B cell (primary cell): ENCODE measurements at regions not wholly inside any gene's neighbourhood (a gene's known extent, or its start where the extent isn't known, plus 50 kb on each side); places are given as distances from the start of the nearest gene placed in this dataset.

Source experiments
- ATAC-seq: fragments of 200-7000 bp; cut with Tn5 transposase; one replicate; pipeline ENCODE4 v1.10.0; 2021; ENCODE audit warnings: low read depth, mild to moderate bottlenecking, moderate number of reproducible peaks, moderate library complexity
- CTCF ChIA-PET: fragments of 350-600 bp; sonication (Branson Sonifier 250); formaldehyde crosslinking; loops from one replicate; lab custom pipeline; 2021; ENCODE audit warnings: antibody characterized with exemption, inconsistent platforms; lab: Charles Lee
- POLR2A ChIA-PET: fragments of 350-600 bp; sonication (Branson Sonifier 250); formaldehyde crosslinking; loops from one replicate; lab custom pipeline; 2021; ENCODE audit warnings: antibody characterized with exemption; lab: Charles Lee
- DNase-seq: peaks from one replicate; pipeline ENCODE4 v3.0.0; 2013
- H2AFZ ChIP-seq: 2 replicates; pipeline ENCODE4 v1.6.1; 2012; ENCODE audit warnings: mild to moderate bottlenecking, low read depth, low read length; ENCODE audit not compliant: insufficient read depth, poor library complexity, severe bottlenecking
- H3K27ac ChIP-seq, 2 donors: 1 replicate in 1 of 2; 2 replicates in 1 of 2; pipeline ENCODE4 v1.5.1; 2012 to 2013; ENCODE audit warnings: low read length in 2 of 2, mild to moderate bottlenecking in 2 of 2, moderate library complexity in 1 of 2
- H3K27me3 ChIP-seq, 4 experiments: fragments of 200-600 bp in 1 of 4; sonication (generic) in 1 of 4; replicated peaks in 1 of 4; 1 replicate in 2 of 4; 2 replicates in 2 of 4; pipeline versions ENCODE4 v1.6.1 to v1.7.0; 2013 to 2016; ENCODE audit warnings: low read length in 3 of 4, mild to moderate bottlenecking in 2 of 4, mixed read lengths in 1 of 4, moderate library complexity in 1 of 4; ENCODE audit not compliant: insufficient read depth in 4 of 4, control insufficient read depth in 3 of 4; ENCODE audit errors: control extremely low read depth in 1 of 4
- H3K36me3 ChIP-seq, 2 experiments: replicated peaks in 1 of 2; 1 replicate in 1 of 2; 2 replicates in 1 of 2; pipeline versions ENCODE4 v1.6.1 to v1.7.1; 2013; ENCODE audit warnings: low read length in 1 of 2; ENCODE audit not compliant: insufficient read depth in 2 of 2, control insufficient read depth in 1 of 2; ENCODE audit errors: control extremely low read depth in 1 of 2, extremely low read depth in 1 of 2
- H3K4me1 ChIP-seq, 2 donors: fragments of 200-600 bp in 1 of 2; sonication (generic) in 1 of 2; 1 replicate in 1 of 2; 2 replicates in 1 of 2; pipeline versions ENCODE4 v1.5.1 to v1.6.1; 2013 to 2017; ENCODE audit warnings: low read length in 2 of 2; ENCODE audit not compliant: control insufficient read depth in 2 of 2, insufficient read depth in 2 of 2
- H3K4me2 ChIP-seq: replicated peaks from 2 replicates; pipeline ENCODE3; 2012; ENCODE audit warnings: mild to moderate bottlenecking, low read depth, low read length; ENCODE audit not compliant: poor library complexity, severe bottlenecking
- H3K4me3 ChIP-seq, 5 experiments: fragments of 200-600 bp in 1 of 5; sonication (generic) in 1 of 5; 1 replicate in 3 of 5; 2 replicates in 2 of 5; pipeline versions ENCODE4 v1.5.1 to v1.7.0; 2011 to 2016; ENCODE audit warnings: low read length in 4 of 5, mild to moderate bottlenecking in 4 of 5, low read depth in 2 of 5, control low read depth in 1 of 5, moderate library complexity in 1 of 5; ENCODE audit not compliant: insufficient read depth in 1 of 5; ENCODE audit errors: control extremely low read depth in 1 of 5, extremely low read depth in 1 of 5
- H3K79me2 ChIP-seq: fragments of 200-600 bp; sonication (generic); one replicate; pipeline ENCODE4 v1.6.0; 2016; ENCODE audit warnings: low read length; ENCODE audit not compliant: control insufficient read depth, insufficient read depth
- H3K9ac ChIP-seq: fragments of 200-600 bp; sonication (generic); 2 replicates; pipeline ENCODE4 v1.6.1; 2017; ENCODE audit warnings: mild to moderate bottlenecking, low read length, moderate library complexity
- H3K9me3 ChIP-seq, 3 donors: one replicate each; pipeline versions ENCODE4 v1.6.1 to v1.7.1; 2013; ENCODE audit warnings: low read length in 2 of 3; ENCODE audit not compliant: control insufficient read depth in 2 of 3, insufficient read depth in 1 of 3; ENCODE audit errors: control extremely low read depth in 1 of 3
- H4K20me1 ChIP-seq: 2 replicates; pipeline ENCODE4 v1.6.0; 2012; ENCODE audit warnings: mild to moderate bottlenecking, low read length; ENCODE audit not compliant: insufficient read depth, control insufficient read depth, poor library complexity, severe bottlenecking
- H3K27ac Mint-ChIP-seq: one replicate; pipeline ENCODE4 v1.8.0; 2021; ENCODE audit warnings: mixed read lengths
- H3K27me3 Mint-ChIP-seq: one replicate; pipeline ENCODE4 v1.8.0; 2021; ENCODE audit warnings: mixed read lengths
- H3K4me1 Mint-ChIP-seq: one replicate; pipeline ENCODE4 v1.8.0; 2021; ENCODE audit warnings: mixed read lengths
- H3K4me3 Mint-ChIP-seq: one replicate; pipeline ENCODE4 v1.8.0; 2021; ENCODE audit warnings: mixed read lengths
- H3K9me3 Mint-ChIP-seq: one replicate; pipeline ENCODE4 v1.8.0; 2022; ENCODE audit warnings: mixed read lengths; ENCODE audit not compliant: insufficient read depth
- CTCF ChIP-seq: fragments of 200-600 bp; IDR thresholded peaks from one replicate; pipeline ENCODE4 v1.8.0; 2022; ENCODE audit warnings: antibody characterized with exemption, mild to moderate bottlenecking
- EZH2 ChIP-seq: IDR thresholded peaks from 2 replicates; pipeline ENCODE4 v1.6.1; 2012; ENCODE audit warnings: borderline replicate concordance, low read depth, mild to moderate bottlenecking, moderate library complexity, low read length; ENCODE audit not compliant: insufficient read depth, poor library complexity, severe bottlenecking
- WGBS: methylation state at CpG from one replicate; pipeline ENCODE4 v1.1.5; 2013; ENCODE audit warnings: missing lambda C conversion rate; ENCODE audit not compliant: insufficient coverage; 5-methylcytosine and 5-hydroxymethylcytosine counted together
- intact Hi-C: fragments of 100-400 bp; cut with micrococcal nuclease; formaldehyde crosslinking; loops from one replicate; pipeline ENCODE4 v1.10.0; 2022

- Histone ChIP-seq H3K9me3 (no peaks in the 10 kb centered on the region), H3K4me1 (no peaks in the 10 kb centered on the region), H2AFZ (no peak overlapping the region), H3K27me3 (no peaks in the 10 kb centered on the region), H3K27ac (no peak overlapping the region), H3K4me3 (no peak overlapping the region), H3K79me2 (no peaks in the 10 kb centered on the region), H4K20me1 (no peaks in the 10 kb centered on the region), H3K9ac (no peak overlapping the region), H3K4me2 (no peak overlapping the region), H3K36me3 (no peaks in the 10 kb centered on the region)
- POLR2A ChIA-PET: no interaction called here
- CTCF ChIA-PET: no interaction called here
- 83% methylated on average over 1 of the region's 3 CpGs for WGBS
- peaks cover 4% of the 10 kb centered on the region for H3K9me3 Mint-ChIP-seq
- no peaks in the 10 kb centered on the region for H3K4me1 Mint-ChIP-seq
- no peak overlapping the region for H3K4me3 Mint-ChIP-seq
- DNase-seq (no peak), ATAC-seq (no peak)
- no peak overlapping the region for H3K27ac Mint-ChIP-seq
- H3K27me3 Mint-ChIP-seq: no peaks in the 10 kb centered on the region
- intact Hi-C loops: no loop called here
- TF ChIP-seq CTCF (no peak), EZH2 (no peak)
Observed at GRCh38 chr11:100459811-100460210, 227.3 kb upstream of the ARHGAP42 start.

- POLR2A ChIA-PET: no interaction called here
- no peak for ATAC-seq
Observed at GRCh38 chr11:100460426-100460825, 226.7 kb upstream of the ARHGAP42 start.

More at GRCh38 chr11:100460426-100460825, 226.7 kb upstream of the ARHGAP42 start:
- CTCF ChIA-PET: no interaction called here
- Mint-ChIP-seq H3K4me1 (no peaks in the 10 kb centered on the region), H3K27me3 (no peaks in the 10 kb centered on the region), H3K4me3 (no peak overlapping the region), H3K27ac (no peak overlapping the region), H3K9me3 (peaks cover 4% of the 10 kb centered on the region)
- Histone ChIP-seq H2AFZ (no peak overlapping the region), H3K27me3 (no peaks in the 10 kb centered on the region), H3K9ac (no peak overlapping the region), H3K36me3 (no peaks in the 10 kb centered on the region), H3K4me3 (no peak overlapping the region), H3K4me1 (no peaks in the 10 kb centered on the region), H3K9me3 (no peaks in the 10 kb centered on the region), H3K4me2 (no peak overlapping the region), H3K27ac (no peak overlapping the region), H4K20me1 (no peaks in the 10 kb centered on the region), H3K79me2 (no peaks in the 10 kb centered on the region)
- TF ChIP-seq EZH2 (no peak), CTCF (no peak)
- intact Hi-C loops: no loop called here
- DNase-seq: no peak
- 100% methylated on average over 2 of the region's 3 CpGs for WGBS
